WTC11 (cell line): ENCODE measurements at regions not wholly inside any gene's neighbourhood (a gene's known extent, or its start where the extent isn't known, plus 50 kb on each side); places are given as distances from the start of the nearest gene placed in this dataset.

Source experiments
- ATAC-seq: fragments of 200-7000 bp; cut with Tn5 transposase; 2 replicates; pipeline ENCODE4 v1.10.0; 2021; ENCODE audit warnings: mild to moderate bottlenecking, moderate library complexity
- CTCF ChIA-PET: fragments of 300-600 bp; sonication (Branson Sonifier 250); formaldehyde crosslinking; loops from one replicate; lab custom pipeline; 2021; ENCODE audit warnings: antibody characterized with exemption; lab: Charles Lee
- POLR2A ChIA-PET: fragments of 350-600 bp; sonication (Branson Sonifier 250); formaldehyde crosslinking; loops from one replicate; lab custom pipeline; 2021; ENCODE audit warnings: antibody characterized with exemption; lab: Charles Lee
- DNase-seq: peaks from one replicate; pipeline ENCODE4 v3.0.0; 2021; ENCODE audit warnings: low spot score
- H3K27ac Mint-ChIP-seq: 2 replicates; pipeline ENCODE4 v1.8.0; 2021; ENCODE audit warnings: mixed read lengths
- H3K27me3 Mint-ChIP-seq: 2 replicates; pipeline ENCODE4 v1.8.0; 2021; ENCODE audit warnings: low read depth, mild to moderate bottlenecking, moderate library complexity, mixed read lengths
- H3K36me3 Mint-ChIP-seq: 2 replicates; pipeline ENCODE4 v1.8.0; 2021; ENCODE audit warnings: mixed read lengths
- H3K4me1 Mint-ChIP-seq: 2 replicates; pipeline ENCODE4 v1.8.0; 2022; ENCODE audit warnings: mixed read lengths
- H3K4me3 Mint-ChIP-seq: 2 replicates; pipeline ENCODE4 v1.8.0; 2021; ENCODE audit warnings: mild to moderate bottlenecking, moderate library complexity, mixed read lengths
- H3K9me3 Mint-ChIP-seq: 2 replicates; pipeline ENCODE4 v1.8.0; 2021; ENCODE audit warnings: mixed read lengths
- ATF3 ChIP-seq: sonication (generic); formaldehyde crosslinking; conservative IDR thresholded peaks from 2 replicates; pipeline ENCODE4 v1.8.1; 2022; ENCODE audit warnings: mild to moderate bottlenecking, missing genetic modification reagents
- CBFB ChIP-seq: sonication (generic); formaldehyde crosslinking; IDR thresholded peaks from 2 replicates; pipeline ENCODE4 v1.8.1; 2022; ENCODE audit warnings: mild to moderate bottlenecking, low read depth, missing genetic modification reagents
- CREB1 ChIP-seq: sonication (generic); formaldehyde crosslinking; IDR thresholded peaks from 2 replicates; pipeline ENCODE4 v1.8.0; 2023; ENCODE audit warnings: mild to moderate bottlenecking, missing genetic modification reagents
- CREM ChIP-seq: sonication (generic); formaldehyde crosslinking; IDR thresholded peaks from 2 replicates; pipeline ENCODE4 v1.8.1; 2022; ENCODE audit warnings: mild to moderate bottlenecking, missing genetic modification reagents, moderate library complexity
- E2F4 ChIP-seq: sonication (generic); formaldehyde crosslinking; IDR thresholded peaks from 2 replicates; pipeline ENCODE4 v1.8.1; 2022; ENCODE audit warnings: low read depth, mild to moderate bottlenecking, moderate library complexity, missing genetic modification reagents, borderline replicate concordance
- ESRRA ChIP-seq: sonication (generic); formaldehyde crosslinking; IDR thresholded peaks from 2 replicates; pipeline ENCODE4 v1.8.1; 2022; ENCODE audit warnings: mild to moderate bottlenecking, missing genetic modification reagents, borderline replicate concordance
- HMGXB4 ChIP-seq: sonication (generic); formaldehyde crosslinking; IDR thresholded peaks from 2 replicates; pipeline ENCODE4 v1.8.1; 2023; ENCODE audit warnings: mild to moderate bottlenecking, moderate library complexity, missing genetic modification reagents
- IRF1 ChIP-seq: sonication (generic); formaldehyde crosslinking; IDR thresholded peaks from 2 replicates; pipeline ENCODE4 v1.8.0; 2023; ENCODE audit warnings: missing genetic modification reagents
- KAT7 ChIP-seq: sonication (generic); formaldehyde crosslinking; IDR thresholded peaks from 2 replicates; pipeline ENCODE4 v1.8.1; 2023; ENCODE audit warnings: missing genetic modification reagents, mild to moderate bottlenecking, borderline replicate concordance
- MYBL2 ChIP-seq: sonication (generic); formaldehyde crosslinking; IDR thresholded peaks from 2 replicates; pipeline ENCODE4 v1.8.1; 2023; ENCODE audit warnings: mild to moderate bottlenecking, moderate library complexity, missing genetic modification reagents
- NFYB ChIP-seq: sonication (generic); formaldehyde crosslinking; conservative IDR thresholded peaks from 2 replicates; pipeline ENCODE4 v1.8.0; 2022; ENCODE audit warnings: low read depth, missing genetic modification reagents
- NR2C2 ChIP-seq: sonication (generic); formaldehyde crosslinking; IDR thresholded peaks from 2 replicates; pipeline ENCODE4 v1.8.0; 2022; ENCODE audit warnings: mild to moderate bottlenecking, missing genetic modification reagents
- RELA ChIP-seq: sonication (generic); formaldehyde crosslinking; IDR thresholded peaks from 2 replicates; pipeline ENCODE4 v1.8.1; 2022; ENCODE audit warnings: missing genetic modification reagents, mild to moderate bottlenecking, borderline replicate concordance
- RORB ChIP-seq: fragments of 250-450 bp; sonication (Bioruptor Pico); IDR thresholded peaks from 2 replicates; pipeline ENCODE4 v1.9.0; 2021; ENCODE audit warnings: mild to moderate bottlenecking
- SOX15 ChIP-seq: fragments of 250-450 bp; sonication (Bioruptor Pico); IDR thresholded peaks from 2 replicates; pipeline ENCODE4 v1.9.0; 2021; ENCODE audit warnings: mild to moderate bottlenecking
- TEAD1 ChIP-seq: sonication (generic); formaldehyde crosslinking; IDR thresholded peaks from 2 replicates; pipeline ENCODE4 v1.8.0; 2022; ENCODE audit warnings: mild to moderate bottlenecking, missing genetic modification reagents
- TP53 ChIP-seq: sonication (generic); formaldehyde crosslinking; IDR thresholded peaks from 2 replicates; pipeline ENCODE4 v1.8.1; 2023; ENCODE audit warnings: mild to moderate bottlenecking, missing genetic modification reagents
- ZBTB43 ChIP-seq: sonication (generic); formaldehyde crosslinking; IDR thresholded peaks from 2 replicates; pipeline ENCODE4 v1.8.1; 2023; ENCODE audit warnings: mild to moderate bottlenecking, missing genetic modification reagents
- ZNF219 ChIP-seq: sonication (generic); formaldehyde crosslinking; IDR thresholded peaks from 2 replicates; pipeline ENCODE4 v1.8.0; 2023; ENCODE audit warnings: missing genetic modification reagents, mild to moderate bottlenecking, borderline replicate concordance
- ZNF396 ChIP-seq: fragments of 250-450 bp; sonication (Bioruptor Pico); IDR thresholded peaks from 2 replicates; pipeline ENCODE4 v1.8.0; 2021; ENCODE audit warnings: mild to moderate bottlenecking, moderate library complexity, borderline replicate concordance
- ZNF512 ChIP-seq: sonication (generic); formaldehyde crosslinking; IDR thresholded peaks from 2 replicates; pipeline ENCODE4 v1.8.1; 2022; ENCODE audit warnings: missing genetic modification reagents, borderline replicate concordance
- ZNF532 ChIP-seq: fragments of 250-450 bp; sonication (Bioruptor Pico); IDR thresholded peaks from 2 replicates; pipeline ENCODE4 v1.9.0; 2021; ENCODE audit warnings: mild to moderate bottlenecking, borderline replicate concordance
- ZNF671 ChIP-seq: fragments of 250-450 bp; sonication (Bioruptor Pico); IDR thresholded peaks from 2 replicates; pipeline ENCODE4 v1.8.0; 2021; ENCODE audit warnings: mild to moderate bottlenecking

- ATAC-seq: no peak
- no peak for DNase-seq
- Mint-ChIP-seq H3K4me3 (no peak overlapping the region), H3K4me1 (peaks cover 4% of the 10 kb centered on the region), H3K36me3 (no peaks in the 10 kb centered on the region)
- no peak for TF ChIP-seq E2F4 (CRISPR knock-in tag)
- TF ChIP-seq SOX15: no peak
- TF ChIP-seq ZNF396: no peak
- TF ChIP-seq CREB1: no peak
- TF ChIP-seq NFYB (CRISPR knock-in tag): no peak
- TF ChIP-seq KAT7 (CRISPR knock-in tag): no peak
- no peak for TF ChIP-seq TP53 (CRISPR knock-in tag)
- no peak for TF ChIP-seq CREM (CRISPR knock-in tag)
- no peak for TF ChIP-seq RORB
- TF ChIP-seq IRF1: no peak
- TF ChIP-seq, all 79 proteins: peak for 0
- H3K9me3 Mint-ChIP-seq: no peaks in the 10 kb centered on the region
- ChIA-PET CTCF (interaction anchor here (0.7 kb wide), 1 partner anchor 33 kb away, joined by 3 read pairs; no protein-coding TSS in a partner anchor), POLR2A (no interaction called here)
- no peak overlapping the region for H3K27ac Mint-ChIP-seq
- peaks cover 8% of the 10 kb centered on the region for H3K27me3 Mint-ChIP-seq
Measured at GRCh38 chr12:4822572-4822971, 87.1 kb upstream of the KCNA1 start.

GRCh38 chr12:4824380-4824779 is 85.3 kb upstream of the KCNA1 start:
- H3K4me1 Mint-ChIP-seq: no peaks in the 10 kb centered on the region
- H3K9me3 Mint-ChIP-seq: no peaks in the 10 kb centered on the region
- ChIA-PET POLR2A (no interaction called here), CTCF (interaction anchor here (0.8 kb wide), 1 partner anchor 27 kb away, joined by 3 read pairs; no protein-coding TSS in a partner anchor)
- H3K36me3 Mint-ChIP-seq: no peaks in the 10 kb centered on the region
- no peaks in the 10 kb centered on the region for H3K27me3 Mint-ChIP-seq
- no peak overlapping the region for H3K27ac Mint-ChIP-seq
- TF ChIP-seq ZNF219 (CRISPR knock-in tag) (no peak), RELA (no peak), ZNF512 (CRISPR knock-in tag) (no peak), ZNF671 (CRISPR knock-in tag) (no peak), ATF3 (CRISPR knock-in tag) (no peak), ZNF532 (no peak), TEAD1 (CRISPR knock-in tag) (no peak), MYBL2 (CRISPR knock-in tag) (no peak), ZBTB43 (CRISPR knock-in tag) (no peak), KAT7 (CRISPR knock-in tag) (no peak), HMGXB4 (CRISPR knock-in tag) (no peak), CBFB (no peak), NR2C2 (no peak), ESRRA (CRISPR knock-in tag) (no peak)
- DNase-seq: no peak
- no peak for ATAC-seq
- H3K4me3 Mint-ChIP-seq: no peak overlapping the region
